K562 (cell line): ENCODE measurements at regions not wholly inside any gene's neighbourhood (a gene's known extent, or its start where the extent isn't known, plus 50 kb on each side); places are given as distances from the start of the nearest gene placed in this dataset.

Experiments used
- ATAC-seq: fragments of 200-7000 bp; cut with Tn5 transposase; 3 replicates; pipeline ENCODE4 v1.9.1; 2020; ENCODE audit warnings: moderate library complexity
- BruUV-seq: library from RNA; stranded (reverse); fragments of 400-500 nt; replicated peaks from 2 replicates; lab custom pipeline; 2021; lab: Mats Ljungman, UMichigan
- CTCF ChIA-PET: fragments of 300-600 bp; formaldehyde crosslinking; extraction: SDS; loops from one replicate; lab custom pipeline; 2021; ENCODE audit warnings: low intra/inter-chr PET ratio; lab: Yijun Ruan, JAX
- POLR2A ChIA-PET: fragments of 300-600, 350-650 bp; sonication (Branson Sonifier 250); formaldehyde crosslinking; extraction: SDS; loops from one replicate; lab custom pipeline; 2021; ENCODE audit warnings: antibody characterized with exemption, inconsistent platforms; lab: Yijun Ruan, JAX
- DNase-seq, 4 experiments: peaks; one replicate each; pipeline versions ENCODE4 v3.0.0 to v3.0.0-alpha.2; 2011 to 2018; ENCODE audit warnings: low spot score in 3 of 4, mixed read lengths in 3 of 4; ENCODE audit errors: extremely low read depth in 1 of 4
- FAIRE-seq: peaks from 2 replicates; lab custom pipeline; 2011; peaks lifted over from hg19 to GRCh38; lab: Jason Lieb, UNC
- H2AFZ ChIP-seq: 2 replicates; pipeline ENCODE4 v1.6.0; 2011; ENCODE audit warnings: low read depth, low read length, control low read depth, inconsistent platforms
- H3K27ac ChIP-seq: fragments of 200-600 bp; 3 replicates; pipeline ENCODE4 v1.8.0; 2011; ENCODE audit warnings: low read depth, mild to moderate bottlenecking, control low read depth, inconsistent platforms, low read length, moderate library complexity, mixed read lengths; ENCODE audit errors: extremely low read depth
- H3K27me3 ChIP-seq, 2 experiments: fragments of 300-600 bp in 1 of 2; 2 replicates in 1 of 2; 3 replicates in 1 of 2; pipeline versions ENCODE4 v1.6.0 to v1.8.0; 2011; ENCODE audit warnings: inconsistent platforms in 2 of 2, low read length in 2 of 2, mild to moderate bottlenecking in 1 of 2, mixed read lengths in 1 of 2, moderate library complexity in 1 of 2; ENCODE audit not compliant: control insufficient read depth in 2 of 2, insufficient read depth in 2 of 2
- H3K36me3 ChIP-seq: fragments of 300-600 bp; 3 replicates; pipeline ENCODE4 v1.8.0; 2011; ENCODE audit warnings: mild to moderate bottlenecking, low read length, inconsistent platforms; ENCODE audit not compliant: control insufficient read depth, insufficient read depth
- H3K4me1 ChIP-seq, 2 experiments: fragments of 200-600 bp in 1 of 2; replicated peaks in 1 of 2; 2 replicates in 1 of 2; 3 replicates in 1 of 2; pipeline versions ENCODE4 v1.5.1 to v1.8.0; 2011; ENCODE audit warnings: inconsistent platforms in 2 of 2, low read length in 2 of 2, mild to moderate bottlenecking in 1 of 2, mixed read lengths in 1 of 2, moderate library complexity in 1 of 2; ENCODE audit not compliant: control insufficient read depth in 2 of 2, insufficient read depth in 2 of 2
- H3K4me2 ChIP-seq: 2 replicates; pipeline ENCODE4 v1.6.1; 2011; ENCODE audit warnings: low read length, control low read depth, inconsistent platforms, mixed read lengths; ENCODE audit not compliant: insufficient read depth
- H3K4me3 ChIP-seq: fragments of 200-600 bp; sonication (generic), shearing (Covaris generic); 2 replicates; pipeline ENCODE4 v1.5.1; 2016; ENCODE audit warnings: control low read depth, inconsistent platforms
- H3K79me2 ChIP-seq: fragments of 200-600 bp; 3 replicates; pipeline ENCODE4 v1.8.0; 2011; ENCODE audit warnings: low read length, inconsistent platforms; ENCODE audit not compliant: control insufficient read depth, insufficient read depth
- H3K9ac ChIP-seq, 2 experiments: 2 replicates each; pipeline versions ENCODE4 v1.6.0 to v1.6.1; 2011; ENCODE audit warnings: low read depth in 2 of 2, low read length in 2 of 2, control low read depth in 1 of 2, inconsistent platforms in 1 of 2, mild to moderate bottlenecking in 1 of 2, mixed read lengths in 1 of 2; ENCODE audit not compliant: insufficient read depth in 1 of 2
- H3K9me1 ChIP-seq: one replicate; pipeline ENCODE4 v1.6.0; 2011; ENCODE audit warnings: inconsistent platforms, mild to moderate bottlenecking, low read length, moderate library complexity; ENCODE audit not compliant: control insufficient read depth, insufficient read depth
- H3K9me3 ChIP-seq: replicated peaks from 2 replicates; pipeline ENCODE4 v1.5.1; 2011; ENCODE audit warnings: low read depth, low read length, inconsistent platforms; ENCODE audit not compliant: control insufficient read depth, insufficient read depth
- H4K20me1 ChIP-seq: replicated peaks from 2 replicates; pipeline ENCODE4 v1.6.1; 2011; ENCODE audit warnings: low read length, inconsistent platforms, mixed read lengths; ENCODE audit not compliant: control insufficient read depth, insufficient read depth
- CAMTA2 ChIP-seq: fragments of 250-450 bp; sonication (Bioruptor Pico); conservative IDR thresholded peaks from 2 replicates; pipeline ENCODE4 v1.5.1; 2022
- CBFA2T3 ChIP-seq: fragments of 450-650 bp; IDR thresholded peaks from 2 replicates; pipeline ENCODE4 v1.6.1; 2017
- EGR1 ChIP-seq: fragments of 450-650 bp; conservative IDR thresholded peaks from 2 replicates; pipeline ENCODE4 v1.6.1; 2017; ENCODE audit warnings: mild to moderate bottlenecking
- GABPB1 ChIP-seq: sonication (generic); formaldehyde crosslinking; IDR thresholded peaks from 2 replicates; pipeline ENCODE4 v1.8.0; 2022; ENCODE audit warnings: mild to moderate bottlenecking, missing genetic modification reagents
- HCFC1 ChIP-seq: IDR thresholded peaks from 2 replicates; pipeline ENCODE4 v1.6.1; 2012; ENCODE audit warnings: low read depth, low read length, improper control_type of control experiment
- HNRNPLL ChIP-seq: fragments of 200-400 bp; formaldehyde crosslinking; IDR thresholded peaks from 2 replicates; pipeline ENCODE4 v1.6.1; 2017; ENCODE audit warnings: low read length, low read depth, mild to moderate bottlenecking; ENCODE audit not compliant: poor library complexity, severe bottlenecking
- PHF21A ChIP-seq: fragments of 450-650 bp; IDR thresholded peaks from 2 replicates; pipeline ENCODE4 v1.6.1; 2017; ENCODE audit warnings: low read depth, borderline replicate concordance
- PHTF2 ChIP-seq: fragments of 250-450 bp; sonication (Bioruptor Pico); IDR thresholded peaks from 2 replicates; pipeline ENCODE4 v1.5.0; 2021; ENCODE audit warnings: mild to moderate bottlenecking
- TBL1XR1 ChIP-seq, 2 experiments: IDR thresholded peaks; 2 replicates each; pipeline ENCODE4 v1.6.1; 2012; ENCODE audit warnings: improper control_type of control experiment in 2 of 2, low read length in 2 of 2, mild to moderate bottlenecking in 1 of 2
- TFE3 ChIP-seq: fragments of 450-650 bp; formaldehyde crosslinking; IDR thresholded peaks from 2 replicates; pipeline ENCODE4 v1.4.0; 2020; ENCODE audit warnings: mild to moderate bottlenecking, mixed read lengths
- TOE1 ChIP-seq, 2 experiments: fragments of 450-650 bp in 1 of 2; sonication (generic) in 1 of 2; formaldehyde crosslinking in 1 of 2; IDR thresholded peaks; 2 replicates each; pipeline versions ENCODE4 v1.7.1 to v1.8.0; 2016 to 2022; ENCODE audit warnings: borderline replicate concordance in 2 of 2, mild to moderate bottlenecking in 2 of 2, antibody characterized with exemption in 1 of 2, inconsistent platforms in 1 of 2, low read depth in 1 of 2, missing genetic modification reagents in 1 of 2, moderate library complexity in 1 of 2
- U2AF2 ChIP-seq: fragments of 200-400 bp; formaldehyde crosslinking; optimal IDR thresholded peaks from 2 replicates; pipeline ENCODE3; 2017; ENCODE audit warnings: low read depth, mild to moderate bottlenecking, low read length
- ZEB2 ChIP-seq: fragments of 450-650 bp; IDR thresholded peaks from 2 replicates; pipeline ENCODE4 v1.6.1; 2016
- ZKSCAN1 ChIP-seq: fragments of 150-350 bp; IDR thresholded peaks from 2 replicates; pipeline ENCODE4 v1.6.1; 2016; ENCODE audit warnings: low read depth, low read length
- ZMIZ1 ChIP-seq, 2 experiments: fragments of 150-350 bp in 1 of 2; IDR thresholded peaks; 2 replicates each; pipeline ENCODE4 v1.6.1; 2012 to 2016; ENCODE audit warnings: low read depth in 2 of 2, low read length in 2 of 2, mild to moderate bottlenecking in 1 of 2, moderate library complexity in 1 of 2
- ZNF445 ChIP-seq: fragments of 250-450 bp; sonication (Bioruptor Pico); IDR thresholded peaks from 2 replicates; pipeline ENCODE4 v1.4.0; 2020; ENCODE audit warnings: low read depth, mild to moderate bottlenecking, moderate library complexity
- WGBS: fragments of 100-300 bp; shearing (Covaris generic); methylation state at CpG from one replicate; pipeline ENCODE4 v1.1.6; 2016; ENCODE audit warnings: low coverage, mixed read lengths; ENCODE audit not compliant: insufficient coverage; ENCODE audit errors: missing lambda C conversion rate; 5-methylcytosine and 5-hydroxymethylcytosine counted together
- in situ Hi-C: fragments of 300-500 bp; cut with MboI; formaldehyde crosslinking; loops from 4 replicates; pipeline ENCODE4 v1.15.0; 2018; ENCODE audit warnings: inconsistent platforms, mixed read lengths
- intact Hi-C: fragments of 100-400 bp; cut with micrococcal nuclease; formaldehyde crosslinking; loops from 2 replicates; pipeline ENCODE4 v1.14.2; 2022

- no TSS peak for BruUV-seq
- FAIRE-seq (no peak), DNase-seq (no peak), ATAC-seq (no peak)
- Histone ChIP-seq H3K27me3 (peaks cover 16 to 54% of the 10 kb centered on the region in 2 experiments), H3K9me1 (no peaks in the 10 kb centered on the region), H3K4me2 (no peak overlapping the region), H3K4me1 (peaks cover 0 to 5% of the 10 kb centered on the region in 2 experiments; a peak in 2 of 5 replicates), H3K9me3 (no peaks in the 10 kb centered on the region), H3K79me2 (no peaks in the 10 kb centered on the region), H3K9ac (no peak overlapping the region), H2AFZ (no peak overlapping the region), H4K20me1 (0 out of 2 replicates have a peak, but pooled peaks cover 2% of the 10 kb centered on the region), H3K27ac (no peak overlapping the region), H3K36me3 (no peaks in the 10 kb centered on the region), H3K4me3 (no peak overlapping the region)
- TF ChIP-seq PHTF2 (CRISPR knock-in tag): no peak
- no peak for TF ChIP-seq TBL1XR1 (IDR thresholded peaks at IDR 0.05; ENCODE audit: low read length in 2 of 2)
- TF ChIP-seq ZKSCAN1: no peak
- TF ChIP-seq CBFA2T3: no peak
- no peak for TF ChIP-seq TFE3 (CRISPR knock-in tag)
- TF ChIP-seq HNRNPLL: no peak
- no peak for TF ChIP-seq HCFC1
- no peak for TF ChIP-seq EGR1
- TF ChIP-seq PHF21A: no peak
- TF ChIP-seq ZMIZ1 (IDR thresholded peaks at IDR 0.05; ENCODE audit: low read depth in 2 of 2, low read length in 2 of 2): no peak
- TF ChIP-seq ZEB2: no peak
- TF ChIP-seq U2AF2: no peak
- no peak for TF ChIP-seq GABPB1 (CRISPR knock-in tag)
- no peak for TF ChIP-seq ZNF445 (CRISPR knock-in tag)
- no peak for TF ChIP-seq CAMTA2
- TF ChIP-seq TOE1 (IDR thresholded peaks at IDR 0.05; ENCODE audit: borderline replicate concordance): no peak
- no peak for TF ChIP-seq TOE1 (CRISPR knock-in tag; IDR thresholded peaks at IDR 0.05; ENCODE audit: borderline replicate concordance, low read depth)
- in situ Hi-C loops: no loop called here
- ChIA-PET CTCF (no interaction called here), POLR2A (interaction anchor here (0.6 kb wide), 2 partner anchors 17 to 328 kb away, joined by 3 to 5 read pairs; no protein-coding TSS in a partner anchor)
- 3% methylated on average over 6 of the region's 6 CpGs for WGBS
- intact Hi-C loops: no loop called here
Observed at GRCh38 chr2:30356071-30356470, 91.0 kb upstream of the LCLAT1 start.
